T1000 (cell line): ENCODE measurements at regions not wholly inside any gene's neighbourhood (a gene's known extent, or its start where the extent isn't known, plus 50 kb on each side); places are given as distances from the start of the nearest gene placed in this dataset.

Experiments
- DNase-seq: peaks from one replicate; lab custom pipeline; 2025; ENCODE audit warnings: mixed read lengths; lab: John Stamatoyannopoulos, UW

DNA sequence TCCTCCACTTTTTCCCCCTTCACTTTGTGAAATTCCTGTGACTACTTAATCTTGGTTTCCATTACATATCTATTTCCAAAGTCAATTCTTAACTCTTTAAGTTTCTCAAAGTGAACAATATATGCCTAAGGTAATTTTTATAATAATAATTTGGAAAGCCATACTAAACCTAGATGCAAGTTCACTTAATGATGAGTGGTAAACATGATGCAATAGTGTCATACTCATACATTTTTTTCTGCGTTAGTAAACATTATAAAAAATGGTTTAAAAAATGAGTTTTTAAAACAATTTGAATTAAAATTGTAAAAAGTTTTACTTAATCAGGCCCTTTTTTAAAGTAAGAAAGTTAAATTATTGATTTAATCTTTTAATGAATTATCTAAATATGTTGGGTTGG lies 659.4 kb upstream of the FZD8 start:
- no peak for DNase-seq

DNA sequence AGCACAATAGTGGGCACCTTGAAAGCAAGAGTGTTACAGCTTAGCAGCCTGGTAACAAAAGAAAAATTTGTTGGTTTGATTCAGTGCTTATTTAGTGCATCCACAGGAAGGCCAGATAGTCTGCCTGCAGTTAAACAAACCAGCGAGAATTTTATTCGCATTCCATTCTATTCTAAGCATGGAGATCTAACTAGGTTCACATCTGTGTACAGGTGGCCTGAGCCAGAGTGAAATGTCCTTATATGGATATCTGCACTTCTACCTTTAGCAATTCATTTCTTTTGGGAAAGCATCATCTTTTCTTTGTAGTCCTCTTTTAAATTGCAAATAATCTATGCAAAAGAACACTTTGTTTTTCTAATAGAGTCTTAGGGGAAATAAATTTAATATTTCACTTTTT lies 659.0 kb upstream of the FZD8 start:
- DNase-seq = no peak

DNA sequence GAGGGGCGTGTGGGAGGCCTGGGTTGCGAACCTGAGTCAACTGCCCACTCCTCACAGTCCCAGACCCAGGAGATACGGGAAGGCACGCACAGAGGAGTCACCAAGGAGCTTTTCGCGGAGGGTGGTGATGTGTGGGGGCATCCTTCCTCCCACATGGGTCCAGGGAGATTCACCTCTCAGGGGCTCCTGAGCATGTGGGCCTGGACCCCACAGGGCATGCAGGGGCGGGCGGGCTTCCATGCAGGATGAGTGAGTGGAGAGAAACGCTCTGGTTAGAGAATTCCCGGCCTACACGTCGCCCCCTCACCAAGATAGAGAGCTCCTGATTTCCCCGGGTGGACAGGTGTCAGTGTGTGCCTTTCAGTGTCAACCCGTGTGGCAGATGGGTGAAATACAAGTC lies 641.7 kb upstream of the FZD8 start:
- DNase-seq = no peak

DNA sequence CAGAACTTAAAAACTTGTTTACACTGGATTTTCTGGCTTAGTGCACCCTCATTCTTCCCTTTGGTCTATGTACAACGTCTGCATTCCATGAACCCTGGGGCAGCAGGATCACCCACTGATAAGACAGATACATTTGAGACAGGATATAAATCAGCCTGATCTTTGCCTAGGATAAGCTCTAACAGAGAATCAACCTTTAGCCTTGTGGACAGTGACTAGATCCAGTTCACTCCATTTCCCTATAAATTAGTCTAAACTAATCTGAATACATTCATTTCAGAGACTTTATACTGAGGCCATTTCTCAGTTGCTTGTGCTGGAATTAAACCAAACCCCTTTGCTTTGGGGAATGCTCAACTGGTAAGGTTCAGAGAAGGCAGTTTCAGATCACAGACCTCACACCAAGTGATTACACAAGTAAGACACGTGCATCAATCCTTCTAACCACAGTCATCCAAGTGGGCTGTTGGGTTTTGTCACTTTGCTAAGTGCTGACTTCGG lies 639.8 kb upstream of the FZD8 start:
- DNase-seq = no peak

DNA sequence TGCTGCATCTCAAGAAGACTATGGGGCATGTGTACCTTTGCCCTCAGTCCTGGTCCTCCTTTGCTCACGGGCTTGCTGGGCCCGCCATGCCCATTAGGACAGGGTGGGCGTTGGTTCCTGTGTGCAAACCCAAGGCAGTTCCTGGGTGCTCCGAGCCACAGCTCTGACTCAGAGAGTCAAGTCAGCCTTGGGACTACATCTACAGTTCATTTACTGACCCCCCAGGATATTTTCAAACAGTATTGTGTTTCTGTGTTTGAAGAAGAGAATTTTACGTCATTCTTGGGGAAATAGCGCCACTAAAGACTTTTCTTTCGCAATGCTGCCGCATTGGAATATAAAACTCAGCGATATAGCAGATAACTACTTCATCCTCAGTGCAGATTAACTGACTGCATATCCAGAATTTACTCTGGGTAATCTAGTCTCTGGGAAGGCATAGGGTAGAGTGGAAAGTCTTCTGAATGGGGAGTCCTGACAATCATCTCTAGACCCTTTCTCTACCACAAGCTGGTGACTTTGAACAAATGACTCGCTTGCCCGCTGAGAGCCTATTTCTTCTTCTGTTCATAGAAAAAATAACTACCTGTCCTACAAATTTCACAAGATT lies 638.9 kb upstream of the FZD8 start:
- DNase-seq = no peak

DNA sequence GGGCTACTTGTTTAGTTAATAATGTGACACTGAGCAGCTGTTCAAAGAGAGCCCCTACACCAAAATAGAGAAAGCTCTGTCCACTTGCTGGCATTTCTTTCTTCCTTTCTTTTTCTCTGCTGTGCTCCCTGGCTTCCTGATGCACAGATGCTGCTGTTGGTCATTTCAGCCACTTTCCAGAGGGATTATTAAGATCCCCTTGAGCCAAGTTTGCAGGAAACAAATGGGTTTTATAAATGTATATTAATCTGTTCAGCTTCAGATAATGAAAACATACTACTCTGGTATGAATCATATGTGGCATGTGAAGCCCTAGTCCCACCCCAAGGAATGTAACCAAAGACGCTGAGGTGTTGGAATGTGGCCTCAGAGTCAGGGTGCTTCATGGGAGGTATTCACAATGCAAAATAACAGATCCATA lies 638.2 kb upstream of the FZD8 start:
- DNase-seq = peak; percentile 6

DNA sequence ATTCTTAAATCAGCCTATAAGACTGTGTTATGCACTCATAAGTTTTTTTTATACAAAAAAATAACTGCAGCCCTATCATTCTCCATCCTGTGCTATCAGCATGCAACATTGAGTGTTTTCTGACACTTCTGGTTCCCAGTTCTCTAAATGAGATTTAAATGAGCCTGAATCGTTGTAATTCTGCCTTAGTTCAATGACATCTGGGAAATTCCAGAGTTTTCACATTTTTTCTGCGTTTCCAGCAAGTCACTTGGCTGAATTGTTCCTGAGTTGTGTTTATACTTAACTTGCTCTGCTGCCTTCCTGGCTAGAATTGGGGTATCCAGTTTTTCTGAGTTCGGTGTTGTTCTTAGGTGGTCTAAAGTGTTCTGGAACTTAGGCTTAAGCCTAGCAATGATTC lies 636.1 kb upstream of the FZD8 start:
- no peak for DNase-seq

DNA sequence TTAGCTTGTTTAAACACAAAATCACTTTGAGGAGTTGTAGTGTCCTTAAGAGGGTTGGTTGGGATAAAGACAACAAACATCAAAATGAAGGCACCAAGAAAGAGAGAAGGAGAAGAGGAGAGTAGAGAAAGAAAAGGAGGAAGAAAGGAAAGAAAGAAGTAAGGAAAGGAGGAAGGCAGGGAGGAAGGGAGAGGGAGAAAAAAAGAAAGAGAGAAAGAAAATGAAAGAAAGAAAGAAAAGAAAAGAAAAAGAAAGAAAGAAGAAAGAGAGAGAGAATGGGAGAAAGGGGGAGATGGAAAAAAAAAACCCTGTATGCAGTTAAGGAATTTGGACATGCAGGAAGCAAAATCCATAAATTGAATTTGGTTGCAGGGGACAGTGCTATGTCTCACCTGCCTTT lies 635.4 kb upstream of the FZD8 start:
- no peak for DNase-seq

DNA sequence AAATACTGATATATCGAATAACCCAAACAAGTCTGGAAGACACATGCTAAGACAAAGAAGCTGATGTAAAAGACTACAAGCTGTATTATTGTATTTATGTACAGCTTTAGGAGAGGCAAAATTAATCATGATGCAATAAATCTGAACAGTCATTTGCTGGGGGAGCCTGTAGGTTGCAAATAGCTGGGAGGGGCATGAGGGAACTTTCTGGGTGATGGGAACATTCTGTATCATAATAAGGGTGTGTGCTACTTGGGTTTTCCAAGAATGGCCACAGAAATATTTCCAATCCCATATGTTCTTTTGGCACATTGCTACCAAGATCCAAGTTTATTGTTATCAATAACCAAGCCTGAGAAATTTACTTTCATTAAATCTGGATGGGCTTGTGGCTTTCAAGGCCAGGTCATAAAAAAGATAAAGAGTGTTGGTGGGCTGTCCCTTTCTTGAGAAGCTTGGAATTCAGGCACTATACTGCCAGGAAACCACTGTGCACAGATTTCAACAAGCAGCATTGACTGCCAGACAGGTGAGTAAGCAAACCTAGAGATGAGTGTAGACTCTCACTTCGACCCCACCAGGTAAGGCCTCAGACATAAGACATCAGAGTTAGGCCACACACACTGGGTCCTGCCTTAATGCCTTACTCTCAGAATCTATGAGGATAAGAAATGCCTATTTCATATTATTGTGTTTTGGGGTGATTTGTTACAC lies 629.7 kb upstream of the FZD8 start:
- no peak for DNase-seq

DNA sequence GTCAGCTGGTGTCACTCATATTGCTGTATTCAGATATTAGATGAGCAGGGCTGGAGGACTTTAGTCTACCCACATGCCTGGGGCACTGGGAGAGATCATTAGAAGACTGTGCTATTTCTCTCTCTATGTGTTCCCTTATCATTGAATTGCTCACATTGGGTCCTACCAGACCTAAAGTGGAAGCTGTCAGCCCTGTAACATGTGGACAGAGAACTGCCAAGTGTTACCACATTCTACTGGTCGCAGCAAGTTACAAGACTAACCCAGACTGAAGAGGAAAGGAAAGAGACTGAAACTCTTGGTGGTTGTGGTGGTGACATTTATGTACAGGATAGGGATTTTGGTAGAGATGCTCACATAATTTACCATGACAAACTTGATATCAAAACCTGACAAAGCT lies 627.1 kb upstream of the FZD8 start:
- no peak for DNase-seq

DNA sequence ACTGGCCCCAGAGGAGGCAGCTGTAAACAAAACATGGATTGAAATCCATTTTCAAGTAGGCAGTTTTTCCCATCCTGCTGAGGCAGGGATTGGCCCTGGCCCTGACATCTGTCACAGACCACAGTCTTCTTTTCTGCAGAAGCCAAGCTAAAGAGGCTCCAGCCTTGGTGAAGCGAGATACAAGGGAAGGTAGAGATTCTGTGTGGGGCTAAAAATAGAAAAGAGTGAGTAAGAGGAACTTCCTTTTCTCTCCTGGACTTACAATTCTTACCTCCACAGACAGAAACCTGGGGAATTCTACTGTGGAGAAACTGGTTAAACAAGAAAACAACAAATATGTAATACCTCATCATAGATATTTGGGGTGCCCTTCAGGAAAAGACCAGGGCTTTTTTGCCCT lies 624.8 kb upstream of the FZD8 start:
- DNase-seq = no peak

DNA sequence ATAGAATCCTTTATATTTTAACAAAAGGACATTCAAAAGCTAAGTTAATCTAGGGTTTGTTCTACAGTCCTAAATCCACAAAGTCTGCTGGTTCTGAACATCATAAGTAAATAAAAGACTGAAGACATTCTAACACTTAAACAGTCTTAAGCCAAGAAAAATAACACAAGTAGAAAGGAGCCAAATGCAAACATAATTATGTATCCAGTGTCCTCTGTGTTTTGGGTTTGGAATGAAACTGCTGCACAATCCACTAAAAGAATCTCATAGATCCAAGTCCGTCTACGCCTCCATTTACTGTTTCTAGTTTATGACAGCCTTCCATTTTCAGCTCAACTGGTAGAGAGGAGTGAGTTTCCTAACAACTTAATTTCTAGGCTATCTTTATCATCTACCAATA lies 623.6 kb upstream of the FZD8 start:
- no peak for DNase-seq

DNA sequence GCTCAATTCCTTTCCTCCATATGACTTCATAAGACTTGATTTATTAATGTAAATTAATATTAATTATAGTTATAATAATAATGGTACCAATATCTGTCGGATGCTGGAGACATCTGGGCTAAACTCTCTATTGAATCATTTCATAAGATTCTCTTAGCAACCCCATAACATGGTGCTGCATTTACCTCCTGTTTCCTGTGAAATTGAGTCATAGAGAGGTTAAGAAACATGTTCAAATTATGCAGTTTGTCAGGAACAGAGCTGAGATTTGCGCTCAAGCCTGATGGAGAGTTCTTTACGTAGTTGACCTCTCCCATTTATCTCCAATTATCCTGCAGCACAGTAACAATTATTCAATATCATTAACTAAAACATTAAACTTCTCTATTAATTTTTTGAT lies 621.8 kb upstream of the FZD8 start:
- no peak for DNase-seq

DNA sequence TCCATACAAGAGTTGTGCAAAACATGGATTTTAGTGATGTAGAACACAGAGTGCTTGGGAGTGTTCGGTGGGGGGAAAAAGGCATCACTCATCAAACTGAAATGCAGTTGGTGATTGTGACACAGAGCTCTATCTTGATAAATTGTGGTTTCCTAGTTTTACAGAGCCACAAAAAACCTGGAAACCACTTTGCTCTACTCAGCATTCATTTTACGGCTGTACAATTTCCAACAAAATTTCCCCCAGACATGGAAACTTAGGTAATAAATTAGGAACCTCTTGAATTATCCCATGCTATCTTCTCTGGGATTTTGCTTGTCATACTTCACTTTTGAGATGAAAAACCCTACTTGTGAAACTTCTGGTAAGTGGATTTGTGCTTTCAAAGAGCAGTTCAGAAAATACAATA lies 614.9 kb upstream of the FZD8 start:
- DNase-seq = no peak

DNA sequence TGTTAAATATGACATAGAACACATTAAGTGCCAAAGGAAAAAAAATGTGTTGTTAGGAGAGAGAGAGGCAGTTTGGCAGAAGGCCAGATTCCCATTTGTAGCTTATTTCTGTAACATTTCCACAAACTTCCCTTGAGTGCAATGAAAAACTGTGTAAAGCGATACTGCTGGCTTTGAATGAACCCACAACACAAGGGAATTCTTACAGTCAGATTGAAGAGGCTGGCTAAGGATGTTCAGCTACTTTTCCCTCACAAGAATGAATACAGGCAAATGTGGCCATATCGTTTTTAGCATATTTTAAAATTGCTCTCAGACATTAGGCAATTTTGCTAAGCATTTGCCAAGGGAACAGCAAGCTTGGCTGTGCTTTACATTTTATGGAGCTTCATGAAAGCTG lies 614.1 kb upstream of the FZD8 start:
- no peak for DNase-seq

DNA sequence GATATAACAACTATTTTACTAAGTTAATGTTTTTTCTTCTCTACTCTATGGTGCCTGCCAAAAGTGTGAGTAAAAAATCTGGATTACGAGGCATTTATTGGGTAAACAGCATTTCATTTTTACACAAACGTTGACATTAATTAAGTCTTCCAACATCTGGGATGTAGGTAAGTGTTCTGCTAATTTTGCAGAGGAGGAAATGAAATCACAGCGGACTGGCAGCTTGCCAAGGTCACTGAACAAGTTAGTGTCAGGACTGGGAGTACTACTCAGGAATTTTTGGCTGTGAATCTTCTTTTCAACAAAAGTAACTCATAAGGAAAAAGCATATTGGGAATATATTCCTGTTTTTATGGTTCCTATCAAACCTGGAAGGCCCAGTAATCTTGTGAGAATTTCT lies 612.1 kb upstream of the FZD8 start:
- no peak for DNase-seq

DNA sequence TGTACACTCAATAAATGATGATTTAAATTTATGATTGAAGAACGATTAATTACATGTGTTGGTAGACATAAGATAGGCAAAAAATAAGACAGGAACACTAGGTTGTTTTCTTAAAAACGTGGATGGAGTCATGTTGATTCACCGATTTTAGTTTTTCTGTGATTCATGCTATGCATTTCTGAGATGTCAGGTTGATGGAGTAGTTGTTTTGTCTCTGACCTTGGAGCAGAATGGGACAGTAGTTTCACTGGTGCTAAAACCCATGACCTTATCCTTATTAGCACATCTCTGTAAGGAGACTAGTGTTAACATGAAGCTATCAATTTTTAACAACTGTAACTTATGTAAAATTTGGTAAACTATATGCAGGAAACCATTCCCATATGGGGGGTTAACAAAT lies 611.6 kb upstream of the FZD8 start:
- no peak for DNase-seq

DNA sequence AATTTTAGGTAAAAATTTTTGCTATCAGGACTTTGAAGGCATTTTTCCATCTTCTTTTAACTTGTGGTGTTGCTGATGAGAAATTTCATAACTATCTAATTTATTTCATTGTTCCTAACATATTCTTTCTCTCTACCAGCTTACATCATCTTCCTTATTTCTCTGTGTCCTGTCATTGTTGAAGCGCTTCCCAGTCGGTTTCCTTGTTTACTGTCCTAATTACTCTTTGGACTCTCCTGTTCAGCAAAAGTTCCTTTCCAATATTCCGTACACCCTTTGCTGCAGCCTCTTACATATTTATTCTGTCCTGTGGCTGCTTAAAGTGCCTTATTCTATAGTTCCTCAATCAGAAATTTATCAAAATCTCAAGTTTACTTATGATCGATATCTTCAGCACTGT lies 609.0 kb upstream of the FZD8 start:
- DNase-seq = no peak

DNA sequence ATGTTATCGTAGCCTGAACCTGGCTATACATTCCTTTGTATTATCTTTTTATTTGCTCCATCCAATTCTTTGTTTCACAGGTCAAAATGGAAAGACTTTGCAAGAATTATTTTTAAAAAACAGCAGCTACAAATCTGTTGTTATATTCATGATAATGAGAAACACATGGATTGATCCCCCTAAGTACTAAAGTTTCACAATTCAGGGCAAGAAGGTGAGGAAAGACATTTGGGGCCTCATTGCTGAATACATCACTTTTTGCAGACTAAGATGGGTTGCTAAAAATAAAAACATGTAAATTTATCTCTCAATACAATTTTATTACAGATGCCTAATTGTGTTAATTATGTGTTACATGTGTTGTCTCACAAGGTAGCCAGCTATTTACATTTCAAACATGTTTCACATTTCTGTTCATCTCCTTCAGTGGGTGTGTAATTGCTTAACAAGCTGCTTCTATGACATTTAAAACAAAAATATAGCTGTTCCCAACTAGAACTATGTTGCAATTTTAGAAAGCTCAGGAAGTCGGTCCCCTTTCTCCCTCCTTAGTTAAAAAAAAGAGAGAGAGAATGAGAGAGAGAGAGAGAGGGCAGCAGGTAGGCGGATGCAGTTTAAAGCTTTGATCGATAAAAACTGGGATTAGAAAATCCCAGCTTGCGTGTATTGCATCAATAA lies 606.3 kb upstream of the FZD8 start:
- no peak for DNase-seq

DNA sequence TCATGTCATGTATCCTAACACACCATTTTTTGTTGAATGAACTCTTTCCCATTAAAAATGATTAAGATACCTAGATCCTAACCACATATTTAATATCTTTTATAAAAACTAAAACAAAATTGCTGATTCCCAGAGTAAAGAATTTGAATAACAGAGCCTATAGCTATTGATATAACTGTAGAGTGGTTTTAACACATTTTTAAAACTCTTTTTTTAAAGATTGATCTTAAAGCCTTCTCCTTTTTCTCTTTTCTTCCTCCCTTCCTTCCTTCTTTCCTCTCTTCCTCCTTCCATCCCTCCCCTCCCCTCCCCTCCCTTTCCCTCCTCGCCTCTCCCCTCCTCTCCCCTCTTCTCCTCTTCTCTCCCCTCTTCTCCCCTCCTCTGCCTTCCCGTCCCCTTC lies 605.4 kb upstream of the FZD8 start:
- DNase-seq = no peak

DNA sequence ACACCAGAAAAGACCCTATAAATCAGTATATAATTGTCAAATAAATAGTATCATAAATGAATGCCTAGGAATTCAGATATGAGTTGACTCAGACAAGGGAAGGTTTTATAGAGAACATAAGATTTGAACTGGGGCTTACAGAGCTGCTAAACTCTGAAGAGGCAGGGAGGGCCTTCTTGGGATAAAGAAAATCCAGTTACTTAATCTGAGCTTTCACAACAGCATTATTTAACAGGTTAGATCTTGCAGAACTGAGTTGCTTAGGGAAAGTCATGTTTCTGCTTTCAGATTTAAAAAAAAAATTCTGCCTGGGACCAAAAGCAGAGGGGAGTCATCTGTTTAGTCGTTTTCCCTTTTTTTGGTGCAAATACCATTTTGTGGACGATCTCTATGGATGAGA lies 594.8 kb upstream of the FZD8 start:
- no peak for DNase-seq

DNA sequence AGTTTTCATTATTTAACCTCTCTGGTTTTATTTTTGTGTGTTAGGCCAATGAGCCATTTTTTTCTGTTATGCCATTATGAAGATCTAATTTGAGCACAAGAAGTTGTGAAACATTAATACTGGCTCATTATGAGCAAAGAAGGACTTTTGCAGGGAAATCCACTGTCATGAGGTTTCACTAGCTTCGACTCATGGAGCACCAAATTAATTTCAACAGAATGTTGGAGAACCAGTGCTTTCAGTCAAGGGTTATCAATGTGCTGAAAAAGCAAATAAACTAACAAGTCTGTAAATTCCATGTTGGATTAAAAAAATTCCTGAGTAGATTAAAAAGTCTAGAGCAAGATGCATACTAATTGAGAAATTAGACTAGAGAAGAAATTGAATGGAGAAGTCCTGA lies 594.2 kb upstream of the FZD8 start:
- DNase-seq = no peak

DNA sequence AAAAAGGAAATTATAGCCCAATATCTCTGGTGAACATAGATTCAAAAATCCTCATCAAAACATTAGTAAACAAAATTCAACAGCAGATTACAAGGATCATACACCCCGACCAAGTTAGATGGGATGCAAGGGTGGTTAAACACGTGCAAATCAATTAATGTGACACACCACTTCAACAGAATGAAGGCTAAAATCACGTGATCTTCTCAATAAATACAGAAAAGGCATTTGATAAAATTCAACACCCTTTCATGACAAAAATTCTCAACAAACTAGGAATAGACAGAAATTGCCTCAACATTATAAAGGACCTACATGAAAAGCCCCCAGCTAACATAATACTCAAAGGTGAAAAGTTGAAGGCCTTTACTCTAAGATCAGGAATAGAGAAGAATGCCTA lies 590.8 kb upstream of the FZD8 start:
- no peak for DNase-seq
